Endothelial cell of umbilical vein (primary cell): ENCODE measurements at regions not wholly inside any gene's neighbourhood (a gene's known extent, or its start where the extent isn't known, plus 50 kb on each side); places are given as distances from the start of the nearest gene placed in this dataset.

ENCODE experiments used
- BruUV-seq: library from RNA; stranded (reverse); fragments of 400-500 nt; replicated peaks from 2 replicates; lab custom pipeline; 2021; lab: Mats Ljungman, UMichigan
- CTCF ChIA-PET: fragments of 300-600, 350-600 bp; sonication (Branson Sonifier 250); formaldehyde crosslinking; loops from one replicate; lab custom pipeline; 2021; ENCODE audit warnings: antibody characterized with exemption, inconsistent platforms; lab: Charles Lee
- POLR2A ChIA-PET: fragments of 300-600, 350-600 bp; sonication (Branson Sonifier 250); formaldehyde crosslinking; loops from one replicate; lab custom pipeline; 2021; ENCODE audit warnings: antibody characterized with exemption, inconsistent platforms; lab: Charles Lee
- DNase-seq: peaks from one replicate; pipeline ENCODE4 v3.0.0-alpha.2; 2011; ENCODE audit warnings: low read depth, low spot score
- FAIRE-seq: peaks from 2 replicates; lab custom pipeline; 2011; peaks lifted over from hg19 to GRCh38; lab: Jason Lieb, UNC
- H2AFZ ChIP-seq: 2 replicates; pipeline ENCODE4 v1.6.0; 2012; ENCODE audit warnings: low read depth, low read length, control low read depth, inconsistent platforms
- H3K27ac ChIP-seq: 2 replicates; pipeline ENCODE4 v1.5.1; 2011; ENCODE audit warnings: low read depth, mild to moderate bottlenecking, control low read depth, low read length, moderate library complexity; ENCODE audit not compliant: insufficient read depth
- H3K27me3 ChIP-seq, 2 experiments: 2 replicates each; pipeline versions ENCODE4 v1.6.0 to v1.6.1; 2011; ENCODE audit warnings: low read length in 2 of 2, mixed read lengths in 1 of 2; ENCODE audit not compliant: control insufficient read depth in 2 of 2, insufficient read depth in 2 of 2
- H3K36me3 ChIP-seq, 2 experiments: 2 replicates in 1 of 2; 3 replicates in 1 of 2; pipeline ENCODE4 v1.5.1; 2011; ENCODE audit warnings: low read length in 2 of 2, mild to moderate bottlenecking in 1 of 2, moderate library complexity in 1 of 2; ENCODE audit not compliant: control insufficient read depth in 2 of 2, insufficient read depth in 2 of 2; ENCODE audit errors: extremely low read depth in 1 of 2
- H3K4me1 ChIP-seq: 3 replicates; pipeline ENCODE4 v1.5.1; 2011; ENCODE audit warnings: mild to moderate bottlenecking, low read length; ENCODE audit not compliant: control insufficient read depth, insufficient read depth; ENCODE audit errors: extremely low read depth
- H3K4me2 ChIP-seq: 2 replicates; pipeline ENCODE4 v1.6.1; 2011; ENCODE audit warnings: low read length, control low read depth, mixed read lengths; ENCODE audit not compliant: insufficient read depth
- H3K4me3 ChIP-seq, 3 experiments: fragments of 200-600 bp in 1 of 3; sonication (generic), shearing (Covaris generic) in 1 of 3; replicated peaks in 1 of 3; 2 replicates each; pipeline ENCODE4 v1.5.1; 2011 to 2016; ENCODE audit warnings: control low read depth in 3 of 3, low read length in 3 of 3, mild to moderate bottlenecking in 2 of 3, inconsistent platforms in 1 of 3, low read depth in 1 of 3, moderate library complexity in 1 of 3; ENCODE audit not compliant: insufficient read depth in 1 of 3
- H3K79me2 ChIP-seq: 2 replicates; pipeline ENCODE4 v1.6.0; 2012; ENCODE audit warnings: low read length, inconsistent platforms; ENCODE audit not compliant: control insufficient read depth, insufficient read depth
- H3K9ac ChIP-seq: replicated peaks from 2 replicates; pipeline ENCODE3; 2011; ENCODE audit warnings: low read length, control low read depth; ENCODE audit not compliant: insufficient read depth; ENCODE audit errors: extremely low read depth
- H3K9me1 ChIP-seq: replicated peaks from 3 replicates; pipeline ENCODE4 v1.6.0; 2011; ENCODE audit warnings: mild to moderate bottlenecking, low read length; ENCODE audit not compliant: control insufficient read depth, insufficient read depth; ENCODE audit errors: extremely low read depth
- H3K9me3 ChIP-seq: replicated peaks from 2 replicates; pipeline ENCODE4 v1.5.1; 2012; ENCODE audit warnings: low read length, inconsistent platforms; ENCODE audit not compliant: control insufficient read depth, insufficient read depth
- H4K20me1 ChIP-seq: replicated peaks from 2 replicates; pipeline ENCODE3; 2011; ENCODE audit warnings: mild to moderate bottlenecking, low read length; ENCODE audit not compliant: control insufficient read depth, insufficient read depth; ENCODE audit errors: extremely low read depth
- EZH2 ChIP-seq: IDR thresholded peaks from 2 replicates; pipeline ENCODE4 v1.6.1; 2012; ENCODE audit warnings: borderline replicate concordance, low read depth, mild to moderate bottlenecking, moderate library complexity, low read length, inconsistent platforms; ENCODE audit not compliant: severe bottlenecking
- FOS ChIP-seq: IDR thresholded peaks from 2 replicates; pipeline ENCODE4 v1.6.1; 2011; ENCODE audit warnings: mild to moderate bottlenecking, low read length, moderate library complexity, borderline replicate concordance; ENCODE audit not compliant: insufficient read depth
- GATA2 ChIP-seq: IDR thresholded peaks from 2 replicates; pipeline ENCODE4 v1.7.0; 2011; ENCODE audit warnings: low read depth, mild to moderate bottlenecking, moderate library complexity, mixed read lengths, low read length; ENCODE audit not compliant: insufficient read length, insufficient read depth
- JUN ChIP-seq: IDR thresholded peaks from 2 replicates; pipeline ENCODE4 v1.6.1; 2011; ENCODE audit warnings: borderline replicate concordance, low read depth; ENCODE audit not compliant: insufficient read length, insufficient read depth
- MYC ChIP-seq: IDR thresholded peaks from one replicate; pipeline ENCODE4 v1.6.1; 2011; ENCODE audit warnings: mild to moderate bottlenecking, low read depth, low read length
- POLR2A ChIP-seq: IDR thresholded peaks from 2 replicates; pipeline ENCODE4 v1.6.1; 2012; ENCODE audit warnings: low read depth, mild to moderate bottlenecking, control low read depth, low read length
- POLR2AphosphoS5 ChIP-seq: IDR thresholded peaks from 2 replicates; pipeline ENCODE4 v1.6.1; 2012; ENCODE audit warnings: low read depth, mild to moderate bottlenecking, control low read depth, low read length, moderate library complexity; ENCODE audit not compliant: insufficient read depth
- dilution Hi-C: fragments of 300-500 bp; cut with MboI; formaldehyde crosslinking; loops from one replicate; pipeline ENCODE4 v1.15.0; 2019; ENCODE audit warnings: low sequenced_read_pairs; ENCODE audit not compliant: extremely low pct_ligation_motif_present
- intact Hi-C: fragments of 100-400 bp; cut with micrococcal nuclease; formaldehyde crosslinking; loops from one replicate; pipeline ENCODE4 v1.10.0; 2022
- TF ChIP-seq, protein P1 (sequence below), 2 donors: IDR thresholded peaks; 1 replicate in 1 of 2; 2 replicates in 1 of 2; pipeline ENCODE4 v1.5.1; 2011; ENCODE audit warnings: low read length in 2 of 2, mild to moderate bottlenecking in 2 of 2, moderate library complexity in 2 of 2, control low read depth in 1 of 2, inconsistent platforms in 1 of 2, low read depth in 1 of 2; ENCODE audit not compliant: insufficient read depth in 1 of 2; ENCODE audit errors: extremely low read depth in 1 of 2
- TF ChIP-seq, protein P2 (sequence below): IDR thresholded peaks from 2 replicates; pipeline ENCODE4 v1.6.1; 2011; ENCODE audit not compliant: insufficient read depth, insufficient read length

DNA sequence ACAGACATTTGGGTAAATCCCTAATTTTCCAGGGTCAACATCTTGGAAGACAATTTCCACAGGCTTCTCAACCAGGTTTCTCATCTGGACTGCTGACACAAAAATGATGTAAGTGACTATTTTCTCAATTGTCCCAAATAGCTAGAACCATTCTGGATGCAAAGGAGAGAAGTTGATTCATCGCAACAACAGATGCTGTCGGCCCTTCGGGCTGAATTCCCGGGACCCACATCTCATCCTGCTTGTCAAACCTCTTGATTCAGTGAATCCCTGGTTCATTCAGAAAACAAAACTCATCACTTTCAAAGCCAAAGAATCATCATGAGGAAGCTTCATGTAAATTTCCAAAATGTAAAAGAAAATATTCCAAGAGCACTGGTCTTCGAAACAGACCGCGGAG lies 251.8 kb downstream of the NPHP4 start:
- Histone ChIP-seq H3K9me1 (no peaks in the 10 kb centered on the region), H4K20me1 (no peaks in the 10 kb centered on the region), H3K4me3 (no peak overlapping the region), H3K79me2 (no peaks in the 10 kb centered on the region), H3K27ac (no peak overlapping the region), H3K9me3 (peaks cover 4% of the 10 kb centered on the region), H3K36me3 (no peaks in the 10 kb centered on the region), H3K9ac (no peak overlapping the region), H2AFZ (no peak overlapping the region), H3K27me3 (no peaks in the 10 kb centered on the region), H3K4me1 (no peaks in the 10 kb centered on the region), H3K4me2 (no peak overlapping the region)
- intact Hi-C loops = no loop called here
- no peak for TF ChIP-seq POLR2A
- TF ChIP-seq, protein P1, sequence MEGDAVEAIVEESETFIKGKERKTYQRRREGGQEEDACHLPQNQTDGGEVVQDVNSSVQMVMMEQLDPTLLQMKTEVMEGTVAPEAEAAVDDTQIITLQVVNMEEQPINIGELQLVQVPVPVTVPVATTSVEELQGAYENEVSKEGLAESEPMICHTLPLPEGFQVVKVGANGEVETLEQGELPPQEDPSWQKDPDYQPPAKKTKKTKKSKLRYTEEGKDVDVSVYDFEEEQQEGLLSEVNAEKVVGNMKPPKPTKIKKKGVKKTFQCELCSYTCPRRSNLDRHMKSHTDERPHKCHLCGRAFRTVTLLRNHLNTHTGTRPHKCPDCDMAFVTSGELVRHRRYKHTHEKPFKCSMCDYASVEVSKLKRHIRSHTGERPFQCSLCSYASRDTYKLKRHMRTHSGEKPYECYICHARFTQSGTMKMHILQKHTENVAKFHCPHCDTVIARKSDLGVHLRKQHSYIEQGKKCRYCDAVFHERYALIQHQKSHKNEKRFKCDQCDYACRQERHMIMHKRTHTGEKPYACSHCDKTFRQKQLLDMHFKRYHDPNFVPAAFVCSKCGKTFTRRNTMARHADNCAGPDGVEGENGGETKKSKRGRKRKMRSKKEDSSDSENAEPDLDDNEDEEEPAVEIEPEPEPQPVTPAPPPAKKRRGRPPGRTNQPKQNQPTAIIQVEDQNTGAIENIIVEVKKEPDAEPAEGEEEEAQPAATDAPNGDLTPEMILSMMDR (IDR thresholded peaks at IDR 0.05; ENCODE audit: extremely low read depth in 1 of 2, insufficient read depth in 1 of 2, low read depth in 1 of 2, low read length in 2 of 2) = no peak
- no peak for TF ChIP-seq POLR2AphosphoS5
- no peak for TF ChIP-seq EZH2
- TF ChIP-seq, protein P2, sequence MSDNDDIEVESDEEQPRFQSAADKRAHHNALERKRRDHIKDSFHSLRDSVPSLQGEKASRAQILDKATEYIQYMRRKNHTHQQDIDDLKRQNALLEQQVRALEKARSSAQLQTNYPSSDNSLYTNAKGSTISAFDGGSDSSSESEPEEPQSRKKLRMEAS = no peak
- no peak for TF ChIP-seq MYC
- no peak for TF ChIP-seq FOS
- TF ChIP-seq GATA2 = no peak
- TF ChIP-seq JUN = no peak
- dilution Hi-C loops = no loop called here
- no peak for DNase-seq
- FAIRE-seq = no peak
- CTCF ChIA-PET = no interaction called here
- POLR2A ChIA-PET = no interaction called here
- no TSS peak for BruUV-seq
